IMR-90 (cell line): ENCODE measurements at regions not wholly inside any gene's neighbourhood (a gene's known extent, or its start where the extent isn't known, plus 50 kb on each side); places are given as distances from the start of the nearest gene placed in this dataset.
"Not testable (repeated sequence)": the region's sequence is repeated elsewhere in the genome, so short reads cannot be mapped to it uniquely, and the experiment has no call there.

Experiments
- ATAC-seq: fragments of 200-7000 bp; cut with Tn5 transposase; 2 replicates; pipeline ENCODE4 v1.9.1; 2020; ENCODE audit warnings: low read depth, mild to moderate bottlenecking, moderate library complexity
- BruUV-seq: library from RNA; stranded (reverse); fragments of 400-500 nt; replicated peaks from 2 replicates; lab custom pipeline; 2021; lab: Mats Ljungman, UMichigan
- CTCF ChIA-PET: fragments of 300-600 bp; formaldehyde crosslinking; extraction: SDS; loops from one replicate; lab custom pipeline; 2021; ENCODE audit warnings: antibody characterized with exemption; lab: Yijun Ruan, JAX
- POLR2A ChIA-PET: fragments of 300-600 bp; sonication (Branson Sonifier 250); formaldehyde crosslinking; loops from one replicate; lab custom pipeline; 2022; ENCODE audit warnings: antibody characterized with exemption; ENCODE audit not compliant: unreplicated experiment; lab: Charles Lee
- DNase-seq: peaks from one replicate; pipeline ENCODE4 v3.0.0; 2013
- H2AFZ ChIP-seq: replicated peaks from 2 replicates; pipeline ENCODE3; 2013; ENCODE audit warnings: low read length, mild to moderate bottlenecking; ENCODE audit not compliant: poor library complexity
- H2AK5ac ChIP-seq: 2 replicates; pipeline ENCODE4 v1.6.1; 2013; ENCODE audit warnings: low read depth, low read length, inconsistent platforms
- H2AK9ac ChIP-seq: replicated peaks from 2 replicates; pipeline ENCODE3; 2013; ENCODE audit warnings: mild to moderate bottlenecking, low read depth, low read length, moderate library complexity; ENCODE audit not compliant: poor library complexity
- H2BK120ac ChIP-seq: 2 replicates; pipeline ENCODE4 v1.6.1; 2013; ENCODE audit warnings: low read depth, low read length, inconsistent platforms
- H2BK15ac ChIP-seq: 3 replicates; pipeline ENCODE4 v1.6.1; 2013; ENCODE audit warnings: low read depth, low read length, inconsistent platforms
- H2BK20ac ChIP-seq: 2 replicates; pipeline ENCODE4 v1.6.1; 2013; ENCODE audit warnings: low read depth, mild to moderate bottlenecking, inconsistent platforms, low read length, moderate library complexity
- H2BK5ac ChIP-seq: 2 replicates; pipeline ENCODE4 v1.6.1; 2013; ENCODE audit warnings: mild to moderate bottlenecking, low read depth, low read length, inconsistent platforms; ENCODE audit not compliant: poor library complexity, severe bottlenecking
- H3K14ac ChIP-seq: replicated peaks from 2 replicates; pipeline ENCODE4 v1.6.1; 2013; ENCODE audit warnings: low read depth, low read length, inconsistent platforms
- H3K18ac ChIP-seq: 2 replicates; pipeline ENCODE4 v1.6.1; 2013; ENCODE audit warnings: low read depth, low read length, control low read depth
- H3K23ac ChIP-seq: 2 replicates; pipeline ENCODE4 v1.6.1; 2013; ENCODE audit warnings: low read depth, low read length, inconsistent platforms
- H3K27ac ChIP-seq: 2 replicates; pipeline ENCODE4 v1.5.1; 2013; ENCODE audit warnings: mild to moderate bottlenecking, control low read depth, low read length; ENCODE audit not compliant: insufficient read depth
- H3K27me3 ChIP-seq: 2 replicates; pipeline ENCODE4 v1.6.1; 2013; ENCODE audit warnings: low read length; ENCODE audit not compliant: control insufficient read depth, insufficient read depth
- H3K36me3 ChIP-seq: 2 replicates; pipeline ENCODE4 v1.6.1; 2013; ENCODE audit warnings: low read length, mixed read lengths; ENCODE audit not compliant: control insufficient read depth, insufficient read depth
- H3K4ac ChIP-seq: 2 replicates; pipeline ENCODE4 v1.6.1; 2013; ENCODE audit warnings: low read depth, low read length, inconsistent platforms
- H3K4me1 ChIP-seq: 2 replicates; pipeline ENCODE4 v1.6.1; 2013; ENCODE audit warnings: low read length, mixed read lengths; ENCODE audit not compliant: control insufficient read depth, insufficient read depth
- H3K4me2 ChIP-seq: 2 replicates; pipeline ENCODE4 v1.6.1; 2013; ENCODE audit warnings: low read depth, mild to moderate bottlenecking, control low read depth, low read length, moderate library complexity
- H3K4me3 ChIP-seq: 2 replicates; pipeline ENCODE4 v1.5.1; 2013; ENCODE audit warnings: low read depth, mild to moderate bottlenecking, control low read depth, low read length, moderate library complexity; ENCODE audit not compliant: insufficient read depth
- H3K56ac ChIP-seq: 2 replicates; pipeline ENCODE4 v1.6.1; 2013; ENCODE audit warnings: low read length, inconsistent platforms; ENCODE audit not compliant: insufficient read depth; ENCODE audit errors: extremely low read depth
- H3K79me1 ChIP-seq, 2 experiments: 2 replicates each; pipeline ENCODE4 v1.6.1; 2013; ENCODE audit warnings: low read length in 2 of 2, inconsistent platforms in 1 of 2, low read depth in 1 of 2
- H3K9ac ChIP-seq: 2 replicates; pipeline ENCODE4 v1.6.1; 2013; ENCODE audit warnings: low read depth, low read length, control low read depth
- H3K9me1 ChIP-seq: 2 replicates; pipeline ENCODE4 v1.6.1; 2013; ENCODE audit warnings: low read length, inconsistent platforms; ENCODE audit not compliant: insufficient read depth
- H3K9me3 ChIP-seq: 2 replicates; pipeline ENCODE4 v1.6.1; 2013; ENCODE audit warnings: low read length; ENCODE audit not compliant: control insufficient read depth, insufficient read depth
- H4K20me1 ChIP-seq: 2 replicates; pipeline ENCODE4 v1.6.1; 2013; ENCODE audit warnings: low read length, inconsistent platforms; ENCODE audit not compliant: insufficient read depth
- H4K5ac ChIP-seq: 2 replicates; pipeline ENCODE4 v1.6.1; 2013; ENCODE audit warnings: mild to moderate bottlenecking, low read depth, low read length, control low read depth
- H4K8ac ChIP-seq, 2 experiments: 2 replicates each; pipeline ENCODE4 v1.6.1; 2013; ENCODE audit warnings: low read depth in 2 of 2, low read length in 2 of 2, control low read depth in 1 of 2, inconsistent platforms in 1 of 2
- H4K91ac ChIP-seq: 2 replicates; pipeline ENCODE4 v1.6.1; 2013; ENCODE audit warnings: low read depth, low read length, inconsistent platforms; ENCODE audit not compliant: insufficient read depth
- WGBS, 2 experiments: methylation state at CpG; one replicate each; pipeline versions ENCODE4 v1.1.5 to v1.1.7; 2013; ENCODE audit warnings: missing lambda C conversion rate in 2 of 2; ENCODE audit not compliant: insufficient read length in 1 of 2; ENCODE audit errors: extremely low coverage in 2 of 2; 5-methylcytosine and 5-hydroxymethylcytosine counted together
- dilution Hi-C: fragments of 300-500 bp; cut with HindIII; formaldehyde crosslinking; loops from one replicate; pipeline ENCODE4 v1.14.3; 2018; ENCODE audit warnings: low sequenced_read_pairs; ENCODE audit not compliant: unreplicated experiment
- in situ Hi-C: fragments of 300-500 bp; cut with MboI; formaldehyde crosslinking; loops from 3 replicates; pipeline ENCODE4 v1.14.3; 2019; ENCODE audit warnings: low sequenced_read_pairs, inconsistent platforms, mixed read lengths
- intact Hi-C: fragments of 100-400 bp; cut with micrococcal nuclease; formaldehyde crosslinking; loops from 2 replicates; pipeline ENCODE4 v1.10.0; 2022

DNA sequence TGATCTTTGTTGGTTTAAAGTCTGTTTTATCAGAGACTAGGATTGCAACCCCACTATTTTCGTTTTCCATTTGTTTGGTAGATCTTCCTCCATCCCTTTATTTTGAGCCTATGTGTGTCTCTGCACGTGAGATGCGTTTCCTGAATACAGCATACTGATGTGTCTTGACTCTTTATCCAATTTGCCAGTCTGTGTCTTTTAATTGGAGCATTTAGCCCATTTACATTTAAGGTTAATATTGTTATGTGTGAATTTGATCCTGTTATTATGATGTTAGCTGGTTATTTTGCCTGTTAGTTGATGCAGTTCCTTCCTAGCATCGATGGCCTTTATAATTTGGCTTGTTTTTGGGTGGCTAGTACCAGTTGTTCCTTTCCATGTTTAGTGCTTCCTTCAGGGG is 177.2 kb upstream of the RPS23 start:
- H3K4ac ChIP-seq, H3K9me3 ChIP-seq, H2AK5ac ChIP-seq, H4K5ac ChIP-seq, H3K36me3 ChIP-seq, H2AFZ ChIP-seq, DNase-seq, H3K9me1 ChIP-seq, intact Hi-C loops, H4K91ac ChIP-seq, BruUV-seq, H4K20me1 ChIP-seq, H3K4me3 ChIP-seq, H3K4me1 ChIP-seq, H2AK9ac ChIP-seq, H3K9ac ChIP-seq, H2BK20ac ChIP-seq, H3K14ac ChIP-seq, H2BK5ac ChIP-seq, ATAC-seq, H3K27ac ChIP-seq, H4K8ac ChIP-seq, H2BK15ac ChIP-seq, H2BK120ac ChIP-seq, H3K79me1 ChIP-seq, POLR2A ChIA-PET, dilution Hi-C loops, H3K4me2 ChIP-seq, H3K23ac ChIP-seq, H3K27me3 ChIP-seq, in situ Hi-C loops, H3K18ac ChIP-seq, H3K56ac ChIP-seq: not testable (repeated sequence)
- no CpG with 5 or more reads among the region's 4 CpGs for WGBS, 2 experiments
- CTCF ChIA-PET: interaction anchor here (0.6 kb wide), 1 partner anchor 37 kb away, joined by 3 read pairs; no protein-coding TSS in a partner anchor
